Upper lobe of left lung (tissue), 6 donors: ENCODE measurements at regions not wholly inside any gene's neighbourhood (a gene's known extent, or its start where the extent isn't known, plus 50 kb on each side); places are given as distances from the start of the nearest gene placed in this dataset.

Source experiments
- ATAC-seq, 2 donors: fragments of 200-7000 bp; cut with Tn5 transposase; one replicate each; pipeline ENCODE4 v1.9.1; 2022; ENCODE audit warnings: mild to moderate bottlenecking in 2 of 2, moderate library complexity in 2 of 2; ENCODE audit not compliant: low FRiP score in 2 of 2
- DNase-seq, 2 donors: peaks; one replicate each; pipeline ENCODE4 v3.0.0-alpha.2; 2019 to 2020
- H3K27ac ChIP-seq, 4 donors: fragments of 200-600 bp; sonication (generic); one replicate each; pipeline ENCODE4 v1.5.1; 2016 to 2019
- H3K27me3 ChIP-seq, 4 donors: fragments of 200-600 bp; sonication (generic); one replicate each; pipeline ENCODE4 v1.5.1; 2017 to 2019
- H3K36me3 ChIP-seq, 4 donors: fragments of 200-600 bp; sonication (generic); one replicate each; pipeline ENCODE4 v1.5.1; 2016 to 2019
- H3K4me1 ChIP-seq, 4 donors: fragments of 200-600 bp; sonication (generic); one replicate each; pipeline ENCODE4 v1.5.1; 2018 to 2019
- H3K4me3 ChIP-seq, 4 donors: fragments of 200-600 bp; sonication (generic); one replicate each; pipeline ENCODE4 v1.5.1; 2017 to 2019; ENCODE audit warnings: mild to moderate bottlenecking in 2 of 4, moderate library complexity in 1 of 4
- H3K9me3 ChIP-seq, 4 donors: fragments of 200-600 bp; sonication (generic); one replicate each; pipeline ENCODE4 v1.5.1; 2018 to 2019
- EP300 ChIP-seq, 4 donors: sonication (generic); formaldehyde crosslinking; IDR thresholded peaks; one replicate each; pipeline ENCODE4 v1.5.1; 2017; ENCODE audit warnings: antibody characterized with exemption in 4 of 4, control low read depth in 2 of 4
- POLR2A ChIP-seq, 4 donors: fragments of 450-650 bp; IDR thresholded peaks; one replicate each; pipeline ENCODE4 v1.5.1; 2016 to 2017; ENCODE audit warnings: antibody characterized with exemption in 4 of 4, mild to moderate bottlenecking in 2 of 4
- POLR2AphosphoS5 ChIP-seq, 2 donors: sonication (generic); formaldehyde crosslinking; IDR thresholded peaks; one replicate each; pipeline ENCODE4 v1.5.1; 2017; ENCODE audit warnings: antibody characterized with exemption in 2 of 2
- WGBS, 2 donors: methylation state at CpG; one replicate each; pipeline ENCODE4 v1.1.5; 2017 to 2018; 5-methylcytosine and 5-hydroxymethylcytosine counted together
- TF ChIP-seq, protein P1 (sequence below), 6 experiments: fragments of 450-650 bp in 4 of 6; fragments of 200-600 bp in 2 of 6; sonication (generic) in 2 of 6; IDR thresholded peaks; one replicate each; pipeline ENCODE4 v1.5.1; 2016 to 2019; ENCODE audit warnings: antibody characterized with exemption in 6 of 6
- donor health status: DM: no; HTN: no; CAD: no; lungs with moderate emphysema.
- donor health status: DM: no; HTN: yes; CAD: no; lungs with severe emphysema.

DNA sequence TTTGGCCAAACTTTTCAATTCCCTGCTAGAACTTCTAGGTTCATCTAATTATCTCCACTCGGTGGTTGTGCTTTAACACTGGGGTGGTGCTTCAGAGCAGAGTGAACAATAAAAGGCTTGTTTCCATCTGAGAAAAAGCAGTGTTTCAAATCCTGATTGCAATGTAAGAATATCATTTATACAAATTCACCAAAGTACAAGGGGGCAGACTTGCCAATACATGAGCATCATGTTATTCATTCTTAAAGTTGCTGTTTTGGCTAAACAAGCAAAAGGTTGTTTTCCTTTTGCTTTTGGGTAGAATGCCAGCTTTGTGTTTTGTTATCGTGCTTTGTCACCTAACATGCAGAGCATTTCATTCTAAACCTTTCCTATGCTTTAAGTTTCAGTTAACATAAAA, 78.5 kb upstream of the UBAC2 start:
- TF ChIP-seq, protein P1, sequence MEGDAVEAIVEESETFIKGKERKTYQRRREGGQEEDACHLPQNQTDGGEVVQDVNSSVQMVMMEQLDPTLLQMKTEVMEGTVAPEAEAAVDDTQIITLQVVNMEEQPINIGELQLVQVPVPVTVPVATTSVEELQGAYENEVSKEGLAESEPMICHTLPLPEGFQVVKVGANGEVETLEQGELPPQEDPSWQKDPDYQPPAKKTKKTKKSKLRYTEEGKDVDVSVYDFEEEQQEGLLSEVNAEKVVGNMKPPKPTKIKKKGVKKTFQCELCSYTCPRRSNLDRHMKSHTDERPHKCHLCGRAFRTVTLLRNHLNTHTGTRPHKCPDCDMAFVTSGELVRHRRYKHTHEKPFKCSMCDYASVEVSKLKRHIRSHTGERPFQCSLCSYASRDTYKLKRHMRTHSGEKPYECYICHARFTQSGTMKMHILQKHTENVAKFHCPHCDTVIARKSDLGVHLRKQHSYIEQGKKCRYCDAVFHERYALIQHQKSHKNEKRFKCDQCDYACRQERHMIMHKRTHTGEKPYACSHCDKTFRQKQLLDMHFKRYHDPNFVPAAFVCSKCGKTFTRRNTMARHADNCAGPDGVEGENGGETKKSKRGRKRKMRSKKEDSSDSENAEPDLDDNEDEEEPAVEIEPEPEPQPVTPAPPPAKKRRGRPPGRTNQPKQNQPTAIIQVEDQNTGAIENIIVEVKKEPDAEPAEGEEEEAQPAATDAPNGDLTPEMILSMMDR (IDR thresholded peaks at IDR 0.05), result no peak
- no peak for TF ChIP-seq POLR2A (IDR thresholded peaks at IDR 0.05)
- no peak for TF ChIP-seq EP300 (IDR thresholded peaks at IDR 0.05)
- TF ChIP-seq POLR2AphosphoS5 (IDR thresholded peaks at IDR 0.05), result no peak
- Histone ChIP-seq H3K36me3 (no peaks in the 10 kb centered on the region), H3K4me1 (no peaks in the 10 kb centered on the region), H3K4me3 (no peak overlapping the region), H3K27ac (no peak overlapping the region), H3K9me3 (no peaks in the 10 kb centered on the region), H3K27me3 (no peaks in the 10 kb centered on the region)
- 64 to 89% methylated on average over 2 of the region's 2 CpGs for WGBS, 2 donors
- DNase-seq (no peak), ATAC-seq (no peak)

DNA sequence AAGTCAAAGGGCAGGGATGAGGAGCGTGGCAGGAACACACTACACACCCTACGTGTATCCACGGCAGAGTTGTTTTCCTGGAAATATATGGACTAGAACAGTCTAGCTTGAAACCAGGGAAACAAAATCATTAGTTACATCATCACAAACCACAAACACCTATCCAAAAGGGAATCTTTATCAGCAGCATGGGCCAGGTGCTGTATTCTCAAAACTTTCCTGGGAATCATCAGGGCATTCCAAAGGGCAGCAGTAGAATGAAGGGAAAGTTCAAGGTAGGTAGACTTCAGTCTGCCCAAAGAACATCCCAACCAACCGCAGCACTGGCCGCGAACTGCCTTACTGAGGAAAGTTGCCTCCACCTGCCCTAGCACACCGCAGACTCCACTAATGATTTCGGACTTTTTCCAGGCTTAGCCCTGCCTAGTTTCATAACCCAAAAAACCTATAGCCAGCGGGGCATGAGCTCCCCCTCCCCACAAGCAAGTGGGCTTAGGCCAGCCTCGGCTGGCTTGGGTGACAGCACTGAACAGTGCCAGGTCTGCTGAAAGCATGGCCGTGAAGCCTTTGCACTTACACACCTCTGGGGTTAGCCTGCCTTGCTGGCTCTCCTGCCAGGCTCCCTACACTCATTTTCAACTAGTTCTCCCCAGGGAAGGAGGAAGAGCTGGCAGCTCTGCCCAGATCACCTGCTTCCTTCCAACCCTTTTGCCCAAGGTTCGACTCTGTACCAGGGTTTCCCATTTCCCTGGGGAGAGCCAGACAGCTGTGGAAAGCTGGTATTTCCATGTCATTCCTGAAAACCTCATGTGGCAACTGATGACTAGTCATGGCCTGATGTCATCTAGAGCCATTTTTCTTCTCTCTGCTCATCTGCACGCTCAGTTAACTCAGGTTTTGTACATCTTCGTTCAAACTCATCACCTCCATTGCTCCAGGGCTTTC, 77.3 kb upstream of the UBAC2 start:
- no peaks in the 10 kb centered on the region for H3K27me3 ChIP-seq
- H3K36me3 ChIP-seq, result no peaks in the 10 kb centered on the region
- no peak for DNase-seq
- H3K27ac ChIP-seq, result no peak overlapping the region
- no peak for ATAC-seq
- 85 to 86% methylated on average over 14 of the region's 14 CpGs for whole genome bisulfite sequencing, 2 donors
- no peaks in the 10 kb centered on the region for H3K4me1 ChIP-seq
- TF ChIP-seq EP300 (IDR thresholded peaks at IDR 0.05) (no peak), POLR2A (IDR thresholded peaks at IDR 0.05) (no peak), POLR2AphosphoS5 (IDR thresholded peaks at IDR 0.05) (no peak)
- TF ChIP-seq, protein P1 (IDR thresholded peaks at IDR 0.05), result no peak
- H3K9me3 ChIP-seq, result no peaks in the 10 kb centered on the region
- no peak overlapping the region for H3K4me3 ChIP-seq

DNA sequence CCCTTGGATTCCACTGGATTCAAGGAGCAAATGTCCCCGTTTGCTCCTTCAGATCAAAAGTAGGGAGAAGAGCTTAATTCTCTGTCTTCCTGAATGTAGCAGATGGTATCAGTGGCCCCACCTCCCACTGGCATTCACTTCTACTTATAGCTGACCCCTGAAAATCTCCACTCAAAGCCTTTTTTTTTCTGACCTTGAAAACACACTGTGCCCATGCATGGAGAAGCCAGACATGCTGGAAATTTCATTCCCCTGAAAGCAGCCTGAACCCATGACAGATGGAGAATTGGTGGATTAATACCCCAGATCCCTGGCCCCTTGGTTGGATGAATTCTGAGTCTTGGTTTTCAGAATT, 76.6 kb upstream of the UBAC2 start:
- TF ChIP-seq, protein P1 (IDR thresholded peaks at IDR 0.05), result no peak
- TF ChIP-seq POLR2AphosphoS5 (IDR thresholded peaks at IDR 0.05), result no peak
- TF ChIP-seq EP300 (IDR thresholded peaks at IDR 0.05), result no peak
- no peak for TF ChIP-seq POLR2A (IDR thresholded peaks at IDR 0.05)
- Histone ChIP-seq H3K27ac (no peak overlapping the region), H3K36me3 (no peaks in the 10 kb centered on the region), H3K27me3 (no peaks in the 10 kb centered on the region), H3K4me1 (no peaks in the 10 kb centered on the region), H3K9me3 (no peaks in the 10 kb centered on the region), H3K4me3 (no peak overlapping the region)
- 59 to 83% methylated on average over 1 of the region's 1 CpG for WGBS, 2 donors
- DNase-seq, result no peak
- no peak for ATAC-seq

DNA sequence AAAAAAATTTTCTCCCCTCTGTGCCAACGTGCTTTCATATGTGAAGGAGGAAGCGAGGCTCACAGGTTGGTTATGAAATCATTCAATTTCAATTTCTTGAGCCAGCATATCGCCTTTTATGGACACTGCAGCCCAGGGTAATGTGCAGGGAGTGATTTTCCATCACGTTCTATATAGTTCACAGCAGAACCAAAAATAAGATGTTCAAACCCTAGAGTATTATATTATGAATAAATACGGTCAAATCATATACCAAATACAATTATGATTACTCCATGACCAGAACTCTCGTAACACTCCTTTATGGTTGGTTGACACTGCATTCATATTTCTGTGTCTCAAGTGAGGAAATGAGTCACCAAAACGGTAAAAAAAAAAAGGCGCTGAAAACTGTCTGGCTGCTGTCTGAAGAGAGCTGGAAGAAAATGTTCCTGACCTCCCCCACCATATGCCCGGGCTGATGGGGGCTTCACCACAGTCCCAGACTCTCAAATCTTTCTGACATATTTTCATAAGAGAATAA, 75.8 kb upstream of the UBAC2 start:
- 37 to 51% methylated on average over 9 of the region's 9 CpGs for WGBS, 2 donors
- Histone ChIP-seq H3K4me1 (no peaks in the 10 kb centered on the region), H3K9me3 (no peaks in the 10 kb centered on the region), H3K27ac (no peak overlapping the region), H3K4me3 (no peak overlapping the region), H3K27me3 (no peaks in the 10 kb centered on the region), H3K36me3 (no peaks in the 10 kb centered on the region)
- ATAC-seq (peak in 1 of 2 donors; percentile 52), DNase-seq (no peak)
- no peak for TF ChIP-seq EP300 (IDR thresholded peaks at IDR 0.05)
- TF ChIP-seq, protein P1 (IDR thresholded peaks at IDR 0.05), result no peak
- no peak for TF ChIP-seq POLR2AphosphoS5 (IDR thresholded peaks at IDR 0.05)
- TF ChIP-seq POLR2A (IDR thresholded peaks at IDR 0.05), result no peak
